ENCODE measurements at regions not wholly inside any gene's neighbourhood (a gene's known extent, or its start where the extent isn't known, plus 50 kb on each side); places are given as distances from the start of the nearest gene placed in this dataset.

DNA sequence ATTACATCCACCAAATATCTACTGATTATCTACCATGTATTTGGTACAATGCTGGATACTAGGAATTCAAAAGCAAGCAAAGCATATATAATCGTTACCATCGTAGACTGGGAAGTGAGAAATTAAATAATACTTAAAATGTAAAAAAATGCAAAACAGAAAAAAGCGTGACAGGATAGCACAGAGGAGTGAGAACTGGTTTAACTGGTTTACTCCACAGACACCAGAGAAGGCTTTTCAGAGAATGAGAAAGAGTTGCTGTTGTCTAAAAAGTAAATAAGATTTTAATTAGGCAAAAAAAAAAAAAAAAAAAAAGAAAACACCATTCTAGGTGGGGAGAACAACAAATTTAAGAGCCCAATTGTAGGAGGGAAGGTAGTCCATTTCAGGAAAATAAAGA is 657.9 kb upstream of the ST8SIA4 start:
- no peak overlapping the region for H2AK5ac ChIP-seq (ENCODE audit: low read depth, low read length)
- 0 out of 7 replicates have a peak, but pooled peaks cover 0 to 4% (median 1%) of the 10 kb centered on the region in 4 experiments for H3K4me1 ChIP-seq (replicated peaks in 1 of 4; ENCODE audit: control insufficient read depth in 3 of 4, insufficient read depth in 4 of 4, low read length in 3 of 4)
- no peak overlapping the region for H2BK120ac ChIP-seq (replicated peaks; ENCODE audit: low read depth, low read length)
- H4K91ac ChIP-seq (replicated peaks; ENCODE audit: insufficient read length, low read length): no peak overlapping the region
- ChIA-PET POLR2A (ENCODE audit: partially characterized antibody) (no interaction called here), CTCF (ENCODE audit: partially characterized antibody) (interaction anchor here (0.5 to 0.7 kb wide), 2 partner anchors 12 to 66 kb away, joined by 3 read pairs; no protein-coding TSS in a partner anchor)
- peak overlapping the region; percentile 73 for H4K5ac ChIP-seq (ENCODE audit: insufficient read length, low read depth, low read length)
- no peak overlapping the region for H3K9ac ChIP-seq (replicated peaks in 1 of 4; ENCODE audit: extremely low read depth in 1 of 4, low read depth in 3 of 4, low read length in 3 of 4)
- H3K27ac ChIP-seq (ENCODE audit: low read depth, low read length): no peak overlapping the region
- no peak overlapping the region for H2AFZ ChIP-seq (ENCODE audit: low read length)
- H3K4me2 ChIP-seq (ENCODE audit: insufficient read depth in 1 of 2, low read depth in 2 of 2, low read length in 2 of 2): peak overlapping the region in 1 of 2 experiments; percentile 44; a peak in 1 of 4 replicates
- H3K18ac ChIP-seq (ENCODE audit: extremely low read depth, low read length): no peak overlapping the region
- DNase-seq (ENCODE audit: low read depth in 1 of 2, low spot score in 2 of 2) (no peak), FAIRE-seq (no peak)
- H3K23me2 ChIP-seq (ENCODE audit: low read depth, low read length): no peaks in the 10 kb centered on the region
- no peaks in the 10 kb centered on the region for H3K79me1 ChIP-seq (ENCODE audit: low read depth, low read length)
- no peak overlapping the region for H2BK12ac ChIP-seq (ENCODE audit: low read depth, low read length)
- H4K20me1 ChIP-seq (replicated peaks in 1 of 2; ENCODE audit: control insufficient read depth in 1 of 2, insufficient read depth in 2 of 2, low read length in 2 of 2): no peaks in the 10 kb centered on the region
- no peaks in the 10 kb centered on the region for H3K79me2 ChIP-seq (ENCODE audit: control insufficient read depth in 1 of 2, insufficient read depth in 2 of 2, low read length in 2 of 2)
- no peak overlapping the region for H2BK20ac ChIP-seq (ENCODE audit: low read length)
- H3K56ac ChIP-seq (replicated peaks; ENCODE audit: insufficient read length, low read depth, low read length): no peak overlapping the region
- H3K14ac ChIP-seq (ENCODE audit: insufficient read length): no peak overlapping the region
- no peaks in the 10 kb centered on the region for H3K27me3 ChIP-seq (replicated peaks in 1 of 4; ENCODE audit: control insufficient read depth in 3 of 4, extremely low read depth in 1 of 4, insufficient read depth in 3 of 4, low read length in 3 of 4)
- H2BK5ac ChIP-seq (ENCODE audit: low read depth, low read length): no peak overlapping the region
- H3K9me3 ChIP-seq (ENCODE audit: insufficient read depth in 2 of 2, low read depth in 1 of 2, low read length in 1 of 2): no peaks in the 10 kb centered on the region
- H3K4ac ChIP-seq (replicated peaks; ENCODE audit: insufficient read length, low read depth, low read length): no peak overlapping the region
- peak overlapping the region in 1 of 4 experiments; percentile 28; a peak in 1 of 8 replicates for H3K4me3 ChIP-seq (ENCODE audit: extremely low read depth in 1 of 4, insufficient read depth in 2 of 4, low read depth in 3 of 4, low read length in 4 of 4)
- no peak overlapping the region for H4K8ac ChIP-seq (ENCODE audit: extremely low read depth, insufficient read depth, low read length)
- H3K36me3 ChIP-seq (ENCODE audit: control insufficient read depth in 2 of 4, insufficient read depth in 4 of 4, low read length in 3 of 4): no peaks in the 10 kb centered on the region
- H2BK15ac ChIP-seq (ENCODE audit: low read length): no peak overlapping the region
- no peak overlapping the region for H3K23ac ChIP-seq (ENCODE audit: insufficient read length)
- WGBS, 2 experiments (ENCODE audit: extremely low coverage in 1 of 2, insufficient coverage in 1 of 2, insufficient read length in 1 of 2, insufficient replicate concordance in 2 of 2, low coverage in 1 of 2, low lambda C conversion rate in 2 of 2, missing lambda C conversion rate in 1 of 2): 42% methylated on average over 3 of the region's 3 CpGs; no CpG with 5 or more reads in 1 of the 2 experiments
- no peak for TF ChIP-seq SP4 (IDR thresholded peaks at IDR 0.05; ENCODE audit: low read length)
- 0 out of 2 replicates have a peak, but pooled peaks have one; percentile 12 for TF ChIP-seq SP1 (IDR thresholded peaks at IDR 0.05; ENCODE audit: low read depth, low read length)

All from H1 (cell line).